ENCODE measurements at regions not wholly inside any gene's neighbourhood (a gene's known extent, or its start where the extent isn't known, plus 50 kb on each side); places are given as distances from the start of the nearest gene placed in this dataset.
"Not testable (repeated sequence)": the region's sequence is repeated elsewhere in the genome, so short reads cannot be mapped to it uniquely, and the experiment has no call there.

DNA sequence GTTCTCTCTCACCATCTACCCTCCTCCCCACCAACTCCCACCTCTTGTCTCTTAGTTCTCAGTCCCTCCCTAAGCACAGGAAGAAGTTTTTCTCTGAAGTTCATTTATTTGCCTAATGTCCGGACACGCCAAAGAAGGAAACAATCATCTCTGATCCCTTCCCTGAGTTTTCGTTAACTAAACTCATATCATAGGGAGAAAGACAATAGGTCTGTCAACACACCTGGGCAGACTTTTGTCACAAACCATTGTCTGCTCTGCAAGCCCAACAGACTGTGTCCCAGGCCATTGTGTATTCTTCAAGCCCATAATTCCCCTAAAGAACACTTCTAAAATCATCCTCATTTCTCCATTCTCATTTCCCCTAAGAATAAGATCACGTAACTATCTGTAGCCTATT is 691.0 kb upstream of the MBL2 start:
- intact Hi-C loops (cut with DNase I), result no loop called here
- DNase-seq (ENCODE audit: low spot score), result no peak
- no peak for ATAC-seq

DNA sequence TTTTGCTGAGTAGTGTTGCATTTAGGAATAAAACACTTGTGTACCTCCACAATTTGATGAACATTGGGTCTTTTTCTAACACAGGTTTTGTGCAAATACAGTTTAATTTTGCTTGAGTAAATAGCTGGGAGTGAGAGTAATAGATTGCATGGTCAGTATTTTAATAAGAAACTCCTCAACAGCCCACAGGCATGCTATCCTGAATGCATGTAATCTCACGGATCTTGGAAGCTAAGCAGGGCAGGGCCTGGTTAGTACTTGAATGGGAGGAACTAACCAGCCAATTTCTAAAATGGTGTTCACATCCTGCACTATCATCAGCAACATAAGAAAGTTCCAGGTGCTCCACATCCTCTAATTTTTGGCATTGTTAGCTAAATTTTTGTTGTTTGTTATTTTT is 685.4 kb upstream of the MBL2 start:
- no peak for DNase-seq (ENCODE audit: low spot score)
- ATAC-seq, result no peak
- intact Hi-C loops (cut with DNase I), result no loop called here

DNA sequence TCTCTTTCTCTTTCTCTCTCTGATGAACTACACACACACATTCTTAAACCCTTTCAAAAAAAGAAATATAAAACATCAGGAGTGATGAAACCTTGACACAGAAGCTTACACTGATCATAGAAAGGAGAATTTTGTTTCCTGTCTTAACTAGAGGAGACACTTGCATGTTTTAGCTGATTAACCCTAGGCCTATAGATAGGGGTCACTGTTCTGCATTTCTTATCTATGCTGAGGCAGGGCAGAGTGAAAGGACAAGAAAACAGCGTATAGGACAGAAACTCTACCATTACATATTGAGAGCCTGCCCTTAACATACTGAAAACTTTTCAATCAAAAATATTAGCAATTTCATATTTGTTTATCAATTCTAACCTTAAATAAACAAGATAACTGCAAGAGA is 680.6 kb upstream of the MBL2 start:
- no peak for DNase-seq (ENCODE audit: low spot score)
- ATAC-seq, result no peak
- intact Hi-C loops (cut with DNase I), result no loop called here

DNA sequence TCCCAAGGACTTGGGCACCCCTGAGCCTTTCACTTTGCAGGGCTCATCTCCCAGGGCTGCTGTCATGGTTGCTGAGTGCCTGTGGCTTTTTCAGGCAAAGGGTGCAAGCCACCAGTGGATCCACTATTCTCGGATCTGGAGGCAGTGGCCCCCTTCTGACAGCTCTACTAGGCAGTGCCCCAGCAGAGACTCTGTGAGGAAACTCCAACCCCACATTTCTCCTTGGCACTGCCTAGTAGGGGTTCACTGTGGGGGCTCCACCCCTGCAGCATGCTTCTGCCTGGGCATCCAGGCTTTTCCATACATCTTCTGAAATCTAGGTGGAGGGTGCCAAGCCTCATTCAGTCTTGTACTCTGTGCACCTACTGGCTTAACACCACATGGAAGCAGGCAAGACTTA is 675.0 kb upstream of the MBL2 start:
- ATAC-seq (no peak), DNase-seq (ENCODE audit: low spot score) (no peak)
- intact Hi-C loops (cut with DNase I), result no loop called here

DNA sequence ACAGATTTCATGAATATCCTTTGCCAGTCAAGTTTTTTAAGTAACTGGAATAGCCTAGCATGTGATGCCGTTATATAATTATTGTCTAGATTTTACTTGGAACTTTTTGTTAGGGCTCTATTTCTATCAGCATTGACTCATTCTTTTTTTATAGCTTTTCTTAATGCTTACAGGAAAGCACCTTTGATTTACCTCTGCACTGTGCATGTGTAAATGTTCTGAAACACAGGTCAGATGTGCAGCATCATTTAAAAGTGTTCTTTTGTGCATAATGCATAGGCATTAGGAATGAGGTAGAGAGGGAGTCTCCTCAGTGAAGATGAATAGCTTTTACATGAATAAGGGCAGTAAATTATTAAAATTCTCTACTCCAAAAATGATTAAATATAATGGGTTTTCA is 669.3 kb upstream of the MBL2 start:
- no peak for DNase-seq (ENCODE audit: low spot score)

DNA sequence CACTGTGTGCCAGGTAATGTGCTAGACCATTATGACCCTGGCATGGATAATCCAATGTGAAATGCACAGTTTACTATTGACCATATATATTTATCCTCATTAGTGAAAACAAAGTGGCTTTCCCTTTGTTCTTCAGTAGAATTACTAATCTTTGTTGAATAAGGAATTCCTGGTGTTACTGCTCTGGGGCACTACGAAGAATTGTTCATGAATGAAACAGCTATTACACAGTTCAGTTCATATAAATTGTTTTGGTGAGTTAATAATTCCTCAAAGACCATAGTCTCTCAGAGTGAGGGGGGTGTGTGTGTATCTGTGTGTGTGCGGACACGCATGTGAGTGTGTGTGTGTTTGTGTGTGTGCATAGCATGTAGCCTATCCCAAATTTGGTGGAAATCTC is 668.0 kb upstream of the MBL2 start:
- ATAC-seq (no peak), DNase-seq (ENCODE audit: low spot score) (no peak)
- intact Hi-C loops (cut with DNase I), result no loop called here

More for the DNA sequence above, 669.3 kb upstream of the MBL2 start:
- no peak for ATAC-seq
- intact Hi-C loops (cut with DNase I), result no loop called here

DNA sequence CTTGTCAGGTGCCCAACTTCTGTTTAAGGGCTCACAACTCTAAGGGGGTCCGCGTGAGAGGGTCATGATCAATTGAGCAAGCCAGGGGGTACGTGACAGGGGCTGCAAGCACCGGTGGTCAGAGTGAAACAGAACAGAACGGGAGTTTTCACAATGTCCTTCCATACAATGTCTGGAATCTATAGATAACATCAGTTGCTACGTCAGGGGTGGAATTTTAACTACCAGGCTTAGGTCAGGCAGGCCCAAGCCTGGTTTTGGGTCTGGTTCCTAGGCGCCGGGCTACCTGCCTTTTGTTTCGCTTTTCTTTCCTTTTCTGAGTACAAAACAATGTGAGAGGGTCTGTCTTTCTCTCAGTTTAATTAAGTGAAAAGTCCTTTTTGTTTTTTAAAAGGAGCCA is 666.5 kb upstream of the MBL2 start:
- ATAC-seq; intact Hi-C loops (cut with DNase I); DNase-seq (ENCODE audit: low spot score): not testable (repeated sequence)

DNA sequence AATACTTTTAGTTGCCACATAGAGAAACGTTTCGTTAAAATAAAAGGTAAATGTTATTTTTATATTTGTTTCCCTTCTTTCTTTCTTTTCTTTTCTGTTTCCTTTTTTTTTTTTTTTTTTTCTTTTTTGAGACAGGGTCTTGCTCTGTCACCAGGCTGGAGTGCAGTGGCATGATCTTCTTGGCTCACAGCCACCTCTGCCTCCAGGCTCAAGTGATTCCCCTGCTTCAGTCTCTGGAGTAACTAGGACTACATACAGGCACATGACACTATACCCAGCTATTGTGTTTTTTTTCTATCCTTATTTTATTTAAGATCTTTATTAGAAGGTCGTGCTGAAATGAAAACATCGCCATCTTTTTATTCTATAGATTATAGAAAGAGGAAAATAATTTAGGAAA is 661.8 kb upstream of the MBL2 start:
- DNase-seq (ENCODE audit: low spot score) (no peak), ATAC-seq (no peak)
- intact Hi-C loops (cut with DNase I), result no loop called here

DNA sequence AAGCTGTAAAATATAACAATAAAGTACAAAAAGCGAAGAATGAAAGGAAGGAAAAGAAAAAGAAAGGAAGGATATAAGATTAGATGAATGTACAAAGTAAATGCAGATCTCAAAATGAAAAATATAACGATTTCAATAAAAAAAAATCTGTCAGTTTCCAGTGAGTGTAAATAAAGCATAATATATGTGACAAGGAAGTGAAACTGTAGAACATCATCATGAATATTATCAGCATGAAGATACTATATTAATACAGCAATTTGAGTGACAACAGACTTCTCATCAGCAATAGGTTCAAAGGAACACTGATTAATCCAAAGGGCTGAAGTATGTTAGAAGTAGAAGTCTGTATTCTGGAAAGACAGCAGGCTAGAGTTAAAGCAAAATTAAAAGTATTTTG is 659.5 kb upstream of the MBL2 start:
- ATAC-seq (no peak), DNase-seq (ENCODE audit: low spot score) (no peak)
- intact Hi-C loops (cut with DNase I), result no loop called here

DNA sequence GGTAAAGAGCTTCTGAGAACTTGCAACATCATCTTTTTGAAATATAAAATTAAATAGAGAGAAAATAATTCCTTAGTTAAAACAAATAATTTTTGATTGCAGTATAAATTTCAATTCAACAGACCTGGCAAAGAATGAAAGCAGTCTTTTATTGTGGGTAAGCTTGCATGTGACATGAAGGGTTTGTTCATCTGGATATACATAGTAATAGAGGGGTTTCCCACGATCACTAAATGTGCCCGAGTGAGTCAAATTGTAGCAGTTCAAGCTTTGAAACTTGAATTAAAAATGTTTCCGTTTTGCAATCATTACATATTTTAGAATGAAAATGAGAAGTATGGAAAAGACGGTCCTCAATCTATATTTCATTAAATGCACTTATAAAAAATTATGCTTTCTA is 658.4 kb upstream of the MBL2 start:
- no peak for ATAC-seq
- intact Hi-C loops (cut with DNase I), result no loop called here
- DNase-seq (ENCODE audit: low spot score), result no peak

DNA sequence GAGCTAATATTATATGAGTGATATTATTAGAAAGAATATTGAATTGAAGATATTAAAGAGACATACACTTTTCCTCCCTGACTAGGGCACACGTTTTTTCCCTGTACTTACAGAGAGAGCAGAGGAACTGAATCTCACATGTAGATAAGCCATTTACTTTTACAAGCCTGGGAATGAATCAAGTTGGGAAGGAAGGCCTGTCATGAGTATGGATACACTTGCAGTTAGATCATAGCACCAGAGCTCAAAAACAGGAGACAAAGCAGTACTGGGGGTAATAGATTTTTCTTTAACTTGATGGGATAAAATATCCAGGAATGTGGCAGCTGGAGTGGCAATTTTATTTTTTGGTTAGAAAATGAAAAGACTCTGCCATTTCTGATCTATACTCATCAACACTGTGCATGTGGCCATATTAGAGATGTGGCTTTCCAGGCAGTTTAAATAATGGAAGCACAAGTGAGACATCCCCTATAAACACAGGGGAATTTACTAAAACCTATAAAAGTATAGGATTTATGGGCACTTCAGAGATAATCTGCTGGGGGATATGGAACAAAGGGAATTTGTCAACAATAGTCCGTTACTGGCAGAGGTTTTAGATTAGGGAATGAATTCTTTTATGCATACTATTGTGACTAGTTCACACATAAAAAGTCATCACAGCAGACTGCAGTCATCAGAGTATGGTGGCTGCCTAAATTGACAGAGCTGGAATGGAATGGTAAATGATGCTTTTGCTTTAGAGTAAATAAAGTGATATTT is 657.7 kb upstream of the MBL2 start:
- ATAC-seq (no peak), DNase-seq (ENCODE audit: low spot score) (no peak)
- intact Hi-C loops (cut with DNase I), result no loop called here

DNA sequence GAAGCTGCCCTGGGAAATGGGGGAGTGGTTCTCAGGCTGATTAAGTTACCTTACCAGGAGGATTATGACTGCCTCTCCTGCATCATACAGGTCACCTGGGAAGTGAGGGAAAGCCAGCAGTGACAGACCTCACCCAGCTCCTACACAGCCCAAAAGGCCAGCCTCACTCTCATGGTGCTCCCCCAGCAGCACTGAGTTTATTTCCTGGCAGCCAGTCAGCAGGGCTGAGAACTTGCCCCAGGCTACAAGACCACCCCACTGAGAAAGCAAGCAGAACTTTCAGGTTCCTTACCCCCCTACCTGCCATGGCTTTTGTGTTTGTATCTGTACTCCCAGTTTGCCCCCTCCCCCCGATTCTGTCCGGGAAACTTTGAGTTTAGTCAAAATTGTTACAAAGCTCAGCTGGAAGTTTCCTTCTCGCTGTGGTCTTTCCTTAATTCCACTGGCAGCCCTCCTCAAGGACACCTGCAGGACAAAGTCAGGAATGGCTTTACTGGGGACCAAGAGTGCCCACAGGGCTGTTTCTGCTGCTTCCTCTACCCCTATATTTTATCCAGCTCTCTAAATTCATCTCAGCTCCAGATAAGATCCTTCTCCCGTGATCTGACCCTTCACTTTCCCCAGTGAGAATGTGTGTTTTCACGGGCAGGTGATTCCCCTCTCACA is 649.8 kb upstream of the MBL2 start:
- no peak for ATAC-seq
- intact Hi-C loops (cut with DNase I), result no loop called here
- DNase-seq (ENCODE audit: low spot score), result no peak

DNA sequence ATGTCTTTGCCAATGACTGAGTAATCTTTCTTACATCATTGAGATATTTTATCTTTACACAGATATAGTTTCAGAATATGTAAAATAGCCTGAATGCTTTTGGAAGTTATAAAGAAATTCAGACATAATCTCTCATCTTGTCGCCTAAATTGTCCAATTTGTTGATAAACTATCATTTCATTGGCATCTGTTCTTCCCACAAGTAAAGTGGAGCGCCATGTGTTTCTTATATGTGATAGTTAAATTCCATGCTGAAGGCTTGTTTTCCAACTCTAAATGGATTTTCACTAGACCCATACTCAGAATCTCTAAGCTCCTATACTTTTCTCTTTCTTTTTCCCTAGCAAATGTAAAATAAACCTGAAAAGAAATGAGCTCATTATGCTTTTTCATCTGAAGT is 640.1 kb upstream of the MBL2 start:
- no peak for DNase-seq (ENCODE audit: low spot score)
- no peak for ATAC-seq
- intact Hi-C loops (cut with DNase I), result no loop called here

DNA sequence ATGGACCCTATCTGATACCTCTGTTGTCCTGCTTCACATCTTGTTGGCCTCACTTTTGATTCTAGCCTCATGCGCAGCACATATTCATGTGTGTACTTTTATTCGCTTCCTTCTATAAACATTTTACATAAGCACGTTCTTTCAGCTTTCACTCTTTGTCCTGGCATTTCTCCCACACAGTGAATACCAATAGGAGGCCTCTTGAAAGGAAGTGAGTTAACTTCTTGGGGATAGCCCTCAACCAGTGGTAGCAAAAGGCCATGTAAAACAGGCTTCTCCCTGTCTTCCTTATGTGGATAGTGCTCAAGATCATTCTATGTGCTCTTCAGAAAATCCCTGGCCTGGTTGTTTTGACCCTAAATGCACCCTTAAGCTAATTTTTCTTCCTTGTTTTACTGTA is 633.9 kb upstream of the MBL2 start:
- DNase-seq (ENCODE audit: low spot score), result no peak
- intact Hi-C loops (cut with DNase I), result no loop called here
- ATAC-seq, result no peak

DNA sequence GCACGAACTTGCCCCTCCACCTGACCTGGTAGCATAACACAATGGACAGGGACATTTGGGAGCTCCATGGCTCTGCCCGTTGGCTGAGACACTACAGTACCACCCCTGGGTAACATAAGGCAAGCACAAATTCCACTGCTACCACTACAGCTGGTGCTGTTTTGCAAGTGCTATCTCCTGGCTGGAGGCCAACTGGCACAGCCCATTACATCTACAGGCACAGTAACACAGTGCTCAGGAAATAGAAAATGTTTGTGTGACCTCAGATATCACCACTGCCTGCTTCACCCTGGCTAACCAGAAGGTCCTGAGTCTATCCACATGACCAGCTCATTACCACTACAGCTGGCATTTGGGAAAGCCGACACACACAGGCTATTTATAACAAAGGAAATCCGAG is 631.1 kb upstream of the MBL2 start:
- DNase-seq (ENCODE audit: low spot score) (peak; percentile 55), ATAC-seq (peak; percentile 36)
- intact Hi-C loops (cut with DNase I), result no loop called here

DNA sequence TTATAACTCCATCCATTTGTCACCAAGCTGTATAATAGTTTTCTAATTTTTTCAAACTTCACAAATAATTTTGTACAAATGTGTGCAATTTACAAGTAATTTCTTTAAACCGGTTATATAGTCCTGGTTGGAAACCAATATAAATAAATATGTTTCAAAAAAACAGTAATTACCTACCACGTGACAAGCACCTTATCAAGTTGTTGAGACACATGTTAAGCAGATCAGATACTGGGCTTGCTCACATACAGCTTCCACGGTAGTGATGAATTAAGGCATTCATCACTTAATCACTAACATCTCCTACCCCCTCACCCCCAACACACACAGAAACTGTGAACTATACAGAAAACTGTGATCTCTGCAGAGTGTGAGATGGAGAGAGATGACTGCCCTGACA is 630.0 kb upstream of the MBL2 start:
- no peak for DNase-seq (ENCODE audit: low spot score)
- intact Hi-C loops (cut with DNase I), result no loop called here
- no peak for ATAC-seq

DNA sequence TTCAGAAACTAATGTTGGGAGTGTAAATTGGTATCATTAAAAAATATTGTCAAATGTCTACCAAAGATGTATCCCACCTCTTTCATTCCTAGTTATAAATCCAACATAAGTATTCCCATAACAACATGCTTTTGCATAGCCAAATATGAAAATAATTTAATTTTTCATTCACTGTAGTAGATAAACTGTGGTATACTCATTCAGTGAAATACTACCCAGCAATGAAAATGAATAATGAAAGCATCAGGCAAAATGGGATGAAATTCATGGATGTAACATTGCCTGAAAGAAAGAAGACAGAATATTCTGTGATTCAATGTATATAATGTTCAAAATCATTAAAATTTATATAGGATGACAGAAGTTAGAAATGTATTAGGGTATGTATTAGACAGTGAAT is 629.0 kb upstream of the MBL2 start:
- intact Hi-C loops (cut with DNase I), result no loop called here
- ATAC-seq (no peak), DNase-seq (ENCODE audit: low spot score) (no peak)

DNA sequence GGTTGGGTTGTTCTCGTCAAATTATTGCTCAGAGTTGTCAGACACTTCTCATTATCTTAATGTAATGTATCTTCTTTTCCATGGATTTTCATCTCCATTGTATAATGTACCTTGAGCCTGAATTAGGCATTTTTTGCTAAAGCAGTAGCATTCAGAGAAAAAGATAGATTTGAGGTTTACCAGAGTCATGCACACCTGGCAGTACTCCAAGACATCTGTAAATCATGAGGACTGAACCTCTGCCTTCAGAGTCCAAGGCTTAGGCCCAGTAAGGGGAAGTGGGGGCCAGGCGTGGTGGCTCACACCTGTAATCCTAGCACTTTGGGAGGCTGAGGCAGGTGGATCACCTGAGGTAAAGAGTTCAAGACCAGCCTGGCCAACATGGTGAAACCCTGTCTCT is 624.3 kb upstream of the MBL2 start:
- intact Hi-C loops (cut with DNase I), result no loop called here
- no peak for ATAC-seq
- no peak for DNase-seq (ENCODE audit: low spot score)

DNA sequence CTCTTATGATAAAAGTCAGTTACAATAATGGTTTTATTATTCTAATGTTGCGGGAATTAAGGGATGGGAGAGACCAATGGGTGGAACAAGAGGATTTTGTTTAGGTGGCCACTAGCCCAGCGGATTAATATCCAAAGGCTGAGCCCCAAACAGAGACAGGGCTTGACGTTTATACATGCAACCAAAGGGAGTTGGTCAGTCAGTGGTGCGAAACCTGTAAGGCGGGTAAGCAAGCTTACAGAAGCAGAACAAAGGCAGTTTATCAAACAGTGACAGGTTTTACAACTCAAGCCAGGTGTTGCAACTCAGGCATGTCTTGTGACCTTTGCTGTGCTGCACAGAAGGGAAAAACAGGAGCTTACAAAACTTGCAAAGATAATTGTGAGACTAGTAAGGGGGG is 622.9 kb upstream of the MBL2 start:
- intact Hi-C loops (cut with DNase I), result no loop called here
- ATAC-seq (no peak), DNase-seq (ENCODE audit: low spot score) (no peak)

DNA sequence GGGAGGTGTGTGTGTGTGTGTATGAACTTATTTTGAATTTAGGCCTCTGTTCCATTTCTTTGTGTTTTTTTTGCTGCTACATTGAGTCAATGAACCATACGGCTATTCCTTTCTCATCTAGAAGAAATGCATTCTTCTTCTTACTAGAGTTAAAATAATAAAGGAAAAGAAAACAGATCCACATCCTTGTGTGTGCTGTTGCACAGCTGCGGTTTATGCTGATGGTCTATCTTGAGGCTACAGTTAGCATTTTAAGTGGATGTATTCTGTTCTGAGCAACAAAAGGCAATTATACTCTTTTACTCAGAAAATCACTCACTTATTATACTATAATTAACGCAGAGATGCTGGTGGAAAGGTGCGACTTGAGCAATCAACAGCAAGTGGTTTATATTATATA is 615.0 kb upstream of the MBL2 start:
- ATAC-seq (no peak), DNase-seq (ENCODE audit: low spot score) (no peak)
- intact Hi-C loops (cut with DNase I), result no loop called here

DNA sequence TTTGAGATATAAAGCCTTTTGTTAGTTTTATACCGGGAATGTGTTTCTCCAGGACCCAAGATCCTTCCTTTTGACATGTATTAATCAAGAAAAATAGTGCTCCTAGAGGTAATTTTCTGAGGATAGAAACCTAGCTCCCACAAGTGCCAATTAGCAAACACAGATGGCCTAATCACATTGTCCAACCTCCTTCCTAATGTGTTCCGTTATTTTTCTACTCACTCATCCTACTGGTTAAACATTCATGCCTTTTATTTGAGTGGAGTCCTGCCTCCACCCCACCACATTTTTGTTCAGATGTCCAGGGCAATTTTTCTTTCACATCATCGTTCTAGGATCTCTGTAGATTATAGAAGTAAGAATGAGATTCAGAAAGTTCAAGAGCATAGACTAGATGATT is 610.0 kb upstream of the MBL2 start:
- DNase-seq (ENCODE audit: low spot score), result no peak

More for the DNA sequence above, 610.0 kb upstream of the MBL2 start:
- ATAC-seq, result no peak
- intact Hi-C loops (cut with DNase I), result no loop called here

Data from sciatic nerve (tissue), 2 donors.